HEK293 (cell line): ENCODE measurements at regions not wholly inside any gene's neighbourhood (a gene's known extent, or its start where the extent isn't known, plus 50 kb on each side); places are given as distances from the start of the nearest gene placed in this dataset.

Source experiments
- CTCF ChIA-PET: fragments of 350-600 bp; formaldehyde crosslinking; extraction: SDS; loops from one replicate; lab custom pipeline; 2021; ENCODE audit warnings: antibody characterized with exemption; lab: Yijun Ruan, JAX
- POLR2A ChIA-PET: fragments of 300-600 bp; formaldehyde crosslinking; extraction: SDS; loops from one replicate; lab custom pipeline; 2020; ENCODE audit warnings: antibody characterized with exemption, inconsistent platforms; lab: Yijun Ruan, JAX
- H3K27ac ChIP-seq: fragments of 200-500 bp; sonication (Bioruptor generic); 2 replicates; pipeline ENCODE4 v1.5.1; 2014; ENCODE audit warnings: low read depth, low read length, control low read depth, inconsistent platforms; ENCODE audit errors: extremely low read depth
- H3K36me3 ChIP-seq, 2 experiments: fragments of 200-500 bp in 1 of 2; sonication (Bioruptor generic) in 1 of 2; 1 replicate in 1 of 2; 2 replicates in 1 of 2; pipeline ENCODE4 v1.5.1; 2014 to 2017; ENCODE audit warnings: inconsistent platforms in 2 of 2, low read length in 2 of 2; ENCODE audit not compliant: control insufficient read depth in 2 of 2, insufficient read depth in 1 of 2
- H3K4me1 ChIP-seq: fragments of 200-500 bp; sonication (Bioruptor generic); 2 replicates; pipeline ENCODE4 v1.5.1; 2014; ENCODE audit warnings: mild to moderate bottlenecking, low read length, inconsistent platforms; ENCODE audit not compliant: control insufficient read depth, insufficient read depth
- H3K4me3 ChIP-seq: 2 replicates; pipeline ENCODE4 v1.5.1; 2011; ENCODE audit warnings: low read depth, mild to moderate bottlenecking, control low read depth, low read length, moderate library complexity
- H3K9me3 ChIP-seq: fragments of 200-500 bp; sonication (Bioruptor generic); 2 replicates; pipeline ENCODE4 v1.5.1; 2014; ENCODE audit warnings: low read depth, low read length, inconsistent platforms; ENCODE audit not compliant: control insufficient read depth, insufficient read depth
- BCL11B ChIP-seq: fragments of 450-650 bp; formaldehyde crosslinking; IDR thresholded peaks from 2 replicates; pipeline ENCODE4 v1.5.1; 2016; ENCODE audit warnings: low read depth, missing biosample characterization, missing genetic modification characterization
- GLI2 ChIP-seq: fragments of 450-650 bp; formaldehyde crosslinking; IDR thresholded peaks from 2 replicates; pipeline ENCODE4; 2017; ENCODE audit warnings: missing biosample characterization, missing genetic modification characterization, low read depth, borderline replicate concordance
- HIC1 ChIP-seq: fragments of 450-650 bp; formaldehyde crosslinking; IDR thresholded peaks from 2 replicates; pipeline ENCODE4 v1.5.1; 2016; ENCODE audit warnings: missing biosample characterization, missing genetic modification characterization
- KLF7 ChIP-seq: fragments of 450-650 bp; formaldehyde crosslinking; IDR thresholded peaks from 2 replicates; pipeline ENCODE4 v1.5.1; 2016; ENCODE audit warnings: missing biosample characterization, missing genetic modification characterization, borderline replicate concordance
- ZBTB44 ChIP-seq: fragments of 450-650 bp; IDR thresholded peaks from 2 replicates; pipeline ENCODE4 v1.5.1; 2018; ENCODE audit warnings: missing biosample characterization, mild to moderate bottlenecking, missing genetic modification characterization
- ZBTB6 ChIP-seq: fragments of 450-650 bp; formaldehyde crosslinking; IDR thresholded peaks from 2 replicates; pipeline ENCODE4 v1.5.1; 2017; ENCODE audit warnings: missing biosample characterization, missing genetic modification characterization
- ZNF10 ChIP-seq: fragments of 450-650 bp; formaldehyde crosslinking; IDR thresholded peaks from 2 replicates; pipeline ENCODE4 v1.5.1; 2017; ENCODE audit warnings: missing biosample characterization, missing genetic modification characterization
- ZNF19 ChIP-seq: fragments of 450-650 bp; formaldehyde crosslinking; IDR thresholded peaks from 2 replicates; pipeline ENCODE4; 2016; ENCODE audit warnings: missing biosample characterization, missing genetic modification characterization, low read depth
- ZNF280D ChIP-seq: fragments of 450-650 bp; formaldehyde crosslinking; IDR thresholded peaks from 2 replicates; pipeline ENCODE4 v1.5.1; 2016; ENCODE audit warnings: missing biosample characterization, missing genetic modification characterization
- ZNF302 ChIP-seq: fragments of 450-650 bp; formaldehyde crosslinking; IDR thresholded peaks from 2 replicates; pipeline ENCODE4 v1.5.1; 2016; ENCODE audit warnings: missing biosample characterization, missing genetic modification characterization, low read depth
- ZNF324 ChIP-seq: fragments of 450-650 bp; formaldehyde crosslinking; IDR thresholded peaks from 2 replicates; pipeline ENCODE4 v1.5.1; 2016; ENCODE audit warnings: missing biosample characterization, missing genetic modification characterization
- ZNF354C ChIP-seq: fragments of 450-650 bp; formaldehyde crosslinking; IDR thresholded peaks from 2 replicates; pipeline ENCODE4 v1.5.1; 2016; ENCODE audit warnings: missing biosample characterization, missing genetic modification characterization, low read depth, borderline replicate concordance
- ZNF596 ChIP-seq: fragments of 450-650 bp; IDR thresholded peaks from 2 replicates; pipeline ENCODE4 v1.5.0; 2018; ENCODE audit warnings: missing biosample characterization, mild to moderate bottlenecking, missing genetic modification characterization, moderate library complexity
- ZNF610 ChIP-seq: fragments of 450-650 bp; formaldehyde crosslinking; IDR thresholded peaks from 2 replicates; pipeline ENCODE4 v1.5.1; 2016; ENCODE audit warnings: missing biosample characterization, missing genetic modification characterization, borderline replicate concordance
- ZNF624 ChIP-seq: fragments of 450-650 bp; formaldehyde crosslinking; IDR thresholded peaks from 2 replicates; pipeline ENCODE4 v1.5.1; 2017; ENCODE audit warnings: missing biosample characterization, missing genetic modification characterization
- ZNF664 ChIP-seq: fragments of 450-650 bp; formaldehyde crosslinking; IDR thresholded peaks from 2 replicates; pipeline ENCODE4 v1.5.1; 2016; ENCODE audit warnings: missing biosample characterization, missing genetic modification characterization
- ZNF768 ChIP-seq: fragments of 450-650 bp; formaldehyde crosslinking; IDR thresholded peaks from 2 replicates; pipeline ENCODE4 v1.5.1; 2018; ENCODE audit warnings: missing biosample characterization, mild to moderate bottlenecking, missing genetic modification characterization
- ZNF777 ChIP-seq: fragments of 450-650 bp; formaldehyde crosslinking; IDR thresholded peaks from 2 replicates; pipeline ENCODE4 v1.5.1; 2017; ENCODE audit warnings: missing biosample characterization, missing genetic modification characterization, borderline replicate concordance

- H3K4me3 ChIP-seq, result no peak overlapping the region
- H3K36me3 ChIP-seq, result no peaks in the 10 kb centered on the region
- ChIA-PET CTCF (no interaction called here), POLR2A (no interaction called here)
- TF ChIP-seq ZNF777 (tag by site-specific recombination), result no peak
- TF ChIP-seq ZNF596 (tag by site-specific recombination), result no peak
- TF ChIP-seq ZBTB44 (tag by site-specific recombination), result no peak
- no peaks in the 10 kb centered on the region for H3K4me1 ChIP-seq
- no peak overlapping the region for H3K27ac ChIP-seq
- no peaks in the 10 kb centered on the region for H3K9me3 ChIP-seq
These were observed 199.8 kb downstream of the SMC2 start for GRCh38 chr9:104293877-104294276.

GRCh38 chr9:104300124-104300523 is 203.9 kb upstream of the OR13F1 start:
- H3K9me3 ChIP-seq, result no peaks in the 10 kb centered on the region
- no peak overlapping the region for H3K4me3 ChIP-seq
- no peak overlapping the region for H3K27ac ChIP-seq
- H3K4me1 ChIP-seq, result no peaks in the 10 kb centered on the region
- no peaks in the 10 kb centered on the region for H3K36me3 ChIP-seq
- TF ChIP-seq KLF7 (tag by site-specific recombination), result no peak
- no peak for TF ChIP-seq ZNF624 (tag by site-specific recombination)
- no peak for TF ChIP-seq ZNF280D
- POLR2A ChIA-PET, result no interaction called here
- CTCF ChIA-PET, result no interaction called here

- Histone ChIP-seq H3K4me3 (no peak overlapping the region), H3K4me1 (no peaks in the 10 kb centered on the region), H3K27ac (no peak overlapping the region), H3K9me3 (no peaks in the 10 kb centered on the region), H3K36me3 (no peaks in the 10 kb centered on the region)
- TF ChIP-seq ZNF664 (tag by site-specific recombination) (no peak), ZNF10 (tag by site-specific recombination) (no peak), ZNF610 (tag by site-specific recombination) (no peak), BCL11B (no peak), ZNF768 (tag by site-specific recombination) (no peak), ZNF280D (no peak), ZNF302 (no peak), ZBTB6 (tag by site-specific recombination) (no peak), ZNF777 (tag by site-specific recombination) (no peak), ZNF19 (no peak), HIC1 (tag by site-specific recombination) (no peak), GLI2 (tag by site-specific recombination) (no peak), ZNF354C (tag by site-specific recombination) (no peak), ZNF324 (tag by site-specific recombination) (no peak)
- ChIA-PET CTCF (no interaction called here), POLR2A (no interaction called here)
These were observed 202.3 kb upstream of the OR13F1 start for GRCh38 chr9:104301755-104302154.
